ENCODE measurements at regions not wholly inside any gene's neighbourhood (a gene's known extent, or its start where the extent isn't known, plus 50 kb on each side); places are given as distances from the start of the nearest gene placed in this dataset.

DNA sequence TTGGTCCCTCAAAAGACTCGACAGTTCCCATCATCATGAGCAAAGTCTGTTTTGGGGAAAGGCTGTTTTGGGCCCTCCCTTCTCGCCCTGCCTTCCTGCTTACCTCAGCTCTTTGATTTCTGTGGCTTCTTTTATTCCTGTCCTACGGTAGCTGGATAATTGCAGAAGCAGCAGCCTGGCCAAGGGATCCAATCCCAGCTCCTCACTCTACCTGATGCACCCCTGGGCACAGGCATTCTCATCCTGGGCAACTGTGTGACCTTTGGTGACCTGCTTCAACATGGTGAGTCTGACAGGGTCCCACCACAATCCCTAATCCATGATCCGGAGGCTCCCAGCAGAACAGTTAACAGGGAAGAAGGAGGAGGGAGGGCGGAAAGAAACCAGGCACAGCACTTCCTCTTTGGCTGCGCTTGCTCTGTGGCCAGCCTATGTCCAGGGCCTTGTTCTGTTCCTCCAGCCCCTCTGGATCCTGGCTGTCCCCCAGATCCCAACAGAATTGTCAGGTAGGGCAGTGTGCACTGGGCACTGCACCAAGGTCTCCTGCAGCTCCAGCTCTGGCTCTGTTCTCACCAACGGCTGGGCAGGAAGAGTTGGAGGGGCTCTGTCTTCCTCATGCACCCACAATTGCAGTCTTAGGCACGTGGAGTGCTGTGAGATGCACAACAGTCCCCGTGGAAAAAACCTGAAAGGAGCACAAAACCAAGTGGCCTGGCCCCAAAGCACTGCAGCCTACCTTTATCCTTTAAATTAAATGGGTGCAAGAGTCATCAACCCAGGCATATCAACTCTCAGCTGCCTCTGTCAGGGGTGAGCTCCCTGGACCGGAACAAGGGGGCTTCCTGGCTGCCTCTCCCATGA is 144.4 kb downstream of the PTPN20 start:
- TF ChIP-seq, protein P1, sequence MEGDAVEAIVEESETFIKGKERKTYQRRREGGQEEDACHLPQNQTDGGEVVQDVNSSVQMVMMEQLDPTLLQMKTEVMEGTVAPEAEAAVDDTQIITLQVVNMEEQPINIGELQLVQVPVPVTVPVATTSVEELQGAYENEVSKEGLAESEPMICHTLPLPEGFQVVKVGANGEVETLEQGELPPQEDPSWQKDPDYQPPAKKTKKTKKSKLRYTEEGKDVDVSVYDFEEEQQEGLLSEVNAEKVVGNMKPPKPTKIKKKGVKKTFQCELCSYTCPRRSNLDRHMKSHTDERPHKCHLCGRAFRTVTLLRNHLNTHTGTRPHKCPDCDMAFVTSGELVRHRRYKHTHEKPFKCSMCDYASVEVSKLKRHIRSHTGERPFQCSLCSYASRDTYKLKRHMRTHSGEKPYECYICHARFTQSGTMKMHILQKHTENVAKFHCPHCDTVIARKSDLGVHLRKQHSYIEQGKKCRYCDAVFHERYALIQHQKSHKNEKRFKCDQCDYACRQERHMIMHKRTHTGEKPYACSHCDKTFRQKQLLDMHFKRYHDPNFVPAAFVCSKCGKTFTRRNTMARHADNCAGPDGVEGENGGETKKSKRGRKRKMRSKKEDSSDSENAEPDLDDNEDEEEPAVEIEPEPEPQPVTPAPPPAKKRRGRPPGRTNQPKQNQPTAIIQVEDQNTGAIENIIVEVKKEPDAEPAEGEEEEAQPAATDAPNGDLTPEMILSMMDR (conservative IDR thresholded peaks at IDR 0.05; ENCODE audit: low read length): no peak
- no peak for TF ChIP-seq EZH2phosphoT487 (IDR thresholded peaks at IDR 0.05; ENCODE audit: borderline replicate concordance)

Measured in Loucy (cell line).